ENCODE measurements at regions not wholly inside any gene's neighbourhood (a gene's known extent, or its start where the extent isn't known, plus 50 kb on each side); places are given as distances from the start of the nearest gene placed in this dataset.

GRCh38 chr9:35540315-35540714, 50.4 kb downstream of the RUSC2 start:
- no peak for TF ChIP-seq CTCF (conservative IDR thresholded peaks at IDR 0.05)
- no peak for TF ChIP-seq ZFX (IDR thresholded peaks at IDR 0.05)

GRCh38 chr9:35546853-35547252, 56.9 kb downstream of the RUSC2 start:
- no peak for TF ChIP-seq CTCF (conservative IDR thresholded peaks at IDR 0.05)
- no peak for TF ChIP-seq ZFX (IDR thresholded peaks at IDR 0.05)
- H3K27ac ChIP-seq, result no peak overlapping the region

More at GRCh38 chr9:35540315-35540714, 50.4 kb downstream of the RUSC2 start:
- no peak overlapping the region for H3K27ac ChIP-seq

- TF ChIP-seq CTCF (conservative IDR thresholded peaks at IDR 0.05) (no peak), ZFX (IDR thresholded peaks at IDR 0.05) (no peak)
- H3K27ac ChIP-seq, result no peak overlapping the region
Measured at GRCh38 chr9:35547889-35548418, 57.1 kb upstream of the TESK1 start.

GRCh38 chr9:35548571-35548970, 56.5 kb upstream of the TESK1 start:
- H3K27ac ChIP-seq, result no peak overlapping the region
- TF ChIP-seq CTCF (conservative IDR thresholded peaks at IDR 0.05) (no peak), ZFX (IDR thresholded peaks at IDR 0.05) (no peak)

GRCh38 chr9:35549441-35549840, 55.6 kb upstream of the TESK1 start:
- TF ChIP-seq ZFX (IDR thresholded peaks at IDR 0.05) (no peak), CTCF (conservative IDR thresholded peaks at IDR 0.05) (no peak)
- H3K27ac ChIP-seq, result no peak overlapping the region

- TF ChIP-seq CTCF (conservative IDR thresholded peaks at IDR 0.05) (no peak), ZFX (IDR thresholded peaks at IDR 0.05) (no peak)
- H3K27ac ChIP-seq, result no peak overlapping the region
Measured at GRCh38 chr9:35552376-35552775, 52.7 kb upstream of the TESK1 start.

- TF ChIP-seq ZFX (IDR thresholded peaks at IDR 0.05), result no peak
- no peak for TF ChIP-seq CTCF (conservative IDR thresholded peaks at IDR 0.05)
- H3K27ac ChIP-seq, result no peak overlapping the region
Measured at GRCh38 chr9:35552837-35553236, 52.2 kb upstream of the TESK1 start.
